Sigmoid colon (tissue), 6 donors: ENCODE measurements at regions not wholly inside any gene's neighbourhood (a gene's known extent, or its start where the extent isn't known, plus 50 kb on each side); places are given as distances from the start of the nearest gene placed in this dataset.

Source experiments
- DNase-seq: peaks from one replicate; pipeline ENCODE4 v3.0.0-alpha.2; 2019
- H3K27ac ChIP-seq, 4 donors: fragments of 200-600 bp; sonication (generic); one replicate each; pipeline ENCODE4 v1.5.1; 2016 to 2019; ENCODE audit warnings: mild to moderate bottlenecking in 1 of 4
- H3K27me3 ChIP-seq, 3 donors: fragments of 200-600 bp; sonication (generic); one replicate each; pipeline ENCODE4 v1.5.1; 2019; ENCODE audit warnings: mild to moderate bottlenecking in 1 of 3
- H3K36me3 ChIP-seq, 4 donors: fragments of 200-600 bp; sonication (generic); one replicate each; pipeline ENCODE4 v1.5.1; 2016 to 2019
- H3K4me1 ChIP-seq, 4 donors: fragments of 200-600 bp; sonication (generic); one replicate each; pipeline ENCODE4 v1.5.1; 2017 to 2019
- H3K4me3 ChIP-seq, 4 donors: fragments of 200-600 bp; sonication (generic); one replicate each; pipeline ENCODE4 v1.5.1; 2017 to 2019; ENCODE audit warnings: mild to moderate bottlenecking in 2 of 4, moderate library complexity in 1 of 4
- H3K9me3 ChIP-seq, 4 donors: fragments of 200-600 bp in 3 of 4; sonication (generic) in 3 of 4; one replicate each; pipeline versions ENCODE4 v1.5.1 to v1.6.1; 2013 to 2019
- EP300 ChIP-seq, 4 donors: sonication (generic); formaldehyde crosslinking; IDR thresholded peaks; one replicate each; pipeline ENCODE4 v1.6.1; 2017; ENCODE audit warnings: antibody characterized with exemption in 4 of 4
- POLR2A ChIP-seq, 2 donors: fragments of 450-650 bp; IDR thresholded peaks; one replicate each; pipeline ENCODE4 v1.6.1; 2016; ENCODE audit warnings: antibody characterized with exemption in 2 of 2, mild to moderate bottlenecking in 2 of 2, moderate library complexity in 2 of 2
- POLR2AphosphoS5 ChIP-seq, 4 donors: sonication (generic); formaldehyde crosslinking; IDR thresholded peaks; one replicate each; pipeline ENCODE4 v1.6.1; 2017; ENCODE audit warnings: antibody characterized with exemption in 4 of 4
- WGBS, 2 donors: extraction: QIAGEN DNeasy Blood & Tissue Kit; methylation state at CpG; one replicate each; pipeline ENCODE4 v1.1.7; 2013; 5-methylcytosine and 5-hydroxymethylcytosine counted together
- intact Hi-C: fragments of 100-400 bp; cut with DNase I; formaldehyde crosslinking; loops from one replicate; pipeline ENCODE4 v1.15.1; 2023
- TF ChIP-seq, protein P1 (sequence below), 4 experiments: fragments of 450-650 bp in 3 of 4; fragments of 200-600 bp in 1 of 4; IDR thresholded peaks; one replicate each; pipeline ENCODE4 v1.5.1; 2016 to 2019; ENCODE audit warnings: antibody characterized with exemption in 4 of 4, mild to moderate bottlenecking in 3 of 4, moderate library complexity in 2 of 4
- donor health status: healthy with polysubstance abuse.
- donor health status: healthy.

DNA sequence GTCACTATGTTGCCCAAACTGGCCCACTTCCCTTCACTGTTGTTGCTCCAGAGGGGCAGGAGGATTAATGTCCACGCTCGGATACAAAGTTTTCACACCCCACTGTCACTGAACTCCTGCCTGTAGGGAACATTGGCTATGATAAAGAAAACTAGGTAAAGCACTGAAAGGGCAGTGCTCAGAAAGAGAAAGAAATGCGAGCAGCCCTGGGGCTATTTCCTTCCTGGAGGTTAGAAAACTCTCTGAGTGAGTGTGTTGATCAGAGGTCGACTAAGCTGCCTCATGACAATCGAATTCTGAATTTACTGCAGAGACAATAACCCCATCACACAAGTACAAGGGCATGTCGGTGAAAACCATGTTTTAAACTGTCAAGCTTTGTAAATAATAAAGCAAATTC lies 227.2 kb upstream of the PITRM1 start:
- Histone ChIP-seq H3K27me3 (no peaks in the 10 kb centered on the region), H3K27ac (peak overlapping the region in 3 of 4 donors; percentile 7 to 76 (median 68)), H3K4me3 (no peak overlapping the region), H3K9me3 (peaks cover 0 to under 1% (median 0%) of the 10 kb centered on the region in 4 donors), H3K36me3 (no peaks in the 10 kb centered on the region), H3K4me1 (peaks cover 0 to 48% (median 31%) of the 10 kb centered on the region in 4 donors)
- TF ChIP-seq, protein P1, sequence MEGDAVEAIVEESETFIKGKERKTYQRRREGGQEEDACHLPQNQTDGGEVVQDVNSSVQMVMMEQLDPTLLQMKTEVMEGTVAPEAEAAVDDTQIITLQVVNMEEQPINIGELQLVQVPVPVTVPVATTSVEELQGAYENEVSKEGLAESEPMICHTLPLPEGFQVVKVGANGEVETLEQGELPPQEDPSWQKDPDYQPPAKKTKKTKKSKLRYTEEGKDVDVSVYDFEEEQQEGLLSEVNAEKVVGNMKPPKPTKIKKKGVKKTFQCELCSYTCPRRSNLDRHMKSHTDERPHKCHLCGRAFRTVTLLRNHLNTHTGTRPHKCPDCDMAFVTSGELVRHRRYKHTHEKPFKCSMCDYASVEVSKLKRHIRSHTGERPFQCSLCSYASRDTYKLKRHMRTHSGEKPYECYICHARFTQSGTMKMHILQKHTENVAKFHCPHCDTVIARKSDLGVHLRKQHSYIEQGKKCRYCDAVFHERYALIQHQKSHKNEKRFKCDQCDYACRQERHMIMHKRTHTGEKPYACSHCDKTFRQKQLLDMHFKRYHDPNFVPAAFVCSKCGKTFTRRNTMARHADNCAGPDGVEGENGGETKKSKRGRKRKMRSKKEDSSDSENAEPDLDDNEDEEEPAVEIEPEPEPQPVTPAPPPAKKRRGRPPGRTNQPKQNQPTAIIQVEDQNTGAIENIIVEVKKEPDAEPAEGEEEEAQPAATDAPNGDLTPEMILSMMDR (IDR thresholded peaks at IDR 0.05), result no peak
- WGBS, 2 donors, result 58 to 75% methylated on average over 6 of the region's 6 CpGs
- intact Hi-C loops, result no loop called here
- no peak for DNase-seq

- Histone ChIP-seq H3K27me3 (no peaks in the 10 kb centered on the region), H3K4me3 (no peak overlapping the region), H3K9me3 (peaks cover 0 to 4% (median 0%) of the 10 kb centered on the region in 4 donors), H3K36me3 (no peaks in the 10 kb centered on the region), H3K4me1 (peaks cover 0 to 55% (median 34%) of the 10 kb centered on the region in 4 donors), H3K27ac (peak overlapping the region in 2 of 4 donors; percentile 68 to 76)
- intact Hi-C loops, result no loop called here
- no peak for TF ChIP-seq POLR2A (IDR thresholded peaks at IDR 0.05)
- no peak for TF ChIP-seq EP300 (IDR thresholded peaks at IDR 0.05)
- no peak for TF ChIP-seq POLR2AphosphoS5 (IDR thresholded peaks at IDR 0.05)
- TF ChIP-seq, protein P1 (IDR thresholded peaks at IDR 0.05), result no peak
- WGBS, 2 donors, result 89 to 90% methylated on average over 46 of the region's 46 CpGs
- DNase-seq, result no peak
Observed at GRCh38 chr10:3398825-3399646, 226.5 kb upstream of the PITRM1 start.

- Histone ChIP-seq H3K27ac (peak overlapping the region in 1 of 4 donors; percentile 79), H3K9me3 (peaks cover 0 to 4% (median 0%) of the 10 kb centered on the region in 4 donors), H3K36me3 (no peaks in the 10 kb centered on the region), H3K4me3 (no peak overlapping the region), H3K4me1 (peaks cover 0 to 55% (median 37%) of the 10 kb centered on the region in 4 donors), H3K27me3 (no peaks in the 10 kb centered on the region)
- intact Hi-C loops, result no loop called here
- no peak for TF ChIP-seq POLR2AphosphoS5 (IDR thresholded peaks at IDR 0.05)
- no peak for TF ChIP-seq EP300 (IDR thresholded peaks at IDR 0.05)
- TF ChIP-seq, protein P1 (IDR thresholded peaks at IDR 0.05), result no peak
- TF ChIP-seq POLR2A (IDR thresholded peaks at IDR 0.05), result no peak
- no peak for DNase-seq
- 92 to 93% methylated on average over 23 of the region's 23 CpGs for WGBS, 2 donors
Observed at GRCh38 chr10:3397846-3398245, 225.3 kb upstream of the PITRM1 start.

- WGBS, 2 donors, result 80 to 84% methylated on average over 4 of the region's 4 CpGs
- intact Hi-C loops, result no loop called here
- no peaks in the 10 kb centered on the region for H3K27me3 ChIP-seq
- peaks cover 0 to 60% (median 38%) of the 10 kb centered on the region in 4 donors for H3K4me1 ChIP-seq
- no peak for TF ChIP-seq POLR2A (IDR thresholded peaks at IDR 0.05)
- no peak for TF ChIP-seq EP300 (IDR thresholded peaks at IDR 0.05)
- TF ChIP-seq, protein P1 (IDR thresholded peaks at IDR 0.05), result no peak
- TF ChIP-seq POLR2AphosphoS5 (IDR thresholded peaks at IDR 0.05), result no peak
- no peaks in the 10 kb centered on the region for H3K36me3 ChIP-seq
- no peak for DNase-seq
- H3K27ac ChIP-seq, result peak overlapping the region in 3 of 4 donors; percentile 36 to 79 (median 63)
- peaks cover 0 to 4% (median 0%) of the 10 kb centered on the region in 4 donors for H3K9me3 ChIP-seq
- H3K4me3 ChIP-seq, result no peak overlapping the region
Observed at GRCh38 chr10:3397231-3397630, 224.6 kb upstream of the PITRM1 start.
